Liver (tissue), 8 donors: ENCODE measurements at regions not wholly inside any gene's neighbourhood (a gene's known extent, or its start where the extent isn't known, plus 50 kb on each side); places are given as distances from the start of the nearest gene placed in this dataset.

Experiments
- DNase-seq: peaks from one replicate; pipeline ENCODE4 v3.0.0-alpha.2; 2017; ENCODE audit warnings: low spot score
- H3K27ac ChIP-seq, 2 donors: one replicate each; pipeline ENCODE4 v1.7.0; 2013; ENCODE audit warnings: inconsistent platforms in 2 of 2, low read length in 2 of 2, control low read depth in 1 of 2, low read depth in 1 of 2, mild to moderate bottlenecking in 1 of 2
- H3K27me3 ChIP-seq, 4 donors: one replicate each; pipeline versions ENCODE4 v1.6.1 to v1.7.0; 2013; ENCODE audit warnings: low read length in 3 of 4, inconsistent platforms in 1 of 4, mild to moderate bottlenecking in 1 of 4, moderate library complexity in 1 of 4; ENCODE audit not compliant: control insufficient read depth in 4 of 4, insufficient read depth in 4 of 4
- H3K36me3 ChIP-seq, 4 donors: one replicate each; pipeline versions ENCODE4 v1.6.1 to v1.7.0; 2013; ENCODE audit warnings: low read length in 3 of 4, mild to moderate bottlenecking in 3 of 4, low read depth in 1 of 4, moderate library complexity in 1 of 4; ENCODE audit not compliant: control insufficient read depth in 4 of 4, insufficient read depth in 3 of 4
- H3K4me1 ChIP-seq, 4 donors: one replicate each; pipeline versions ENCODE4 v1.6.1 to v1.7.0; 2013; ENCODE audit warnings: low read length in 3 of 4, mild to moderate bottlenecking in 3 of 4, moderate library complexity in 1 of 4; ENCODE audit not compliant: control insufficient read depth in 4 of 4, insufficient read depth in 4 of 4
- H3K4me3 ChIP-seq, 3 donors: one replicate each; pipeline versions ENCODE4 v1.6.1 to v1.7.0; 2013; ENCODE audit warnings: low read length in 3 of 3, control low read depth in 1 of 3, low read depth in 1 of 3, mild to moderate bottlenecking in 1 of 3
- H3K9ac ChIP-seq, 2 donors: one replicate each; pipeline ENCODE4 v1.7.0; 2013; ENCODE audit warnings: low read length in 2 of 2, mild to moderate bottlenecking in 2 of 2, moderate library complexity in 2 of 2, control low read depth in 1 of 2, low read depth in 1 of 2
- H3K9me3 ChIP-seq, 4 donors: one replicate each; pipeline versions ENCODE4 v1.6.1 to v1.7.0; 2013; ENCODE audit warnings: low read length in 3 of 4; ENCODE audit not compliant: control insufficient read depth in 4 of 4
- ATF3 ChIP-seq: IDR thresholded peaks from 2 replicates; pipeline ENCODE4 v1.6.1; 2016; ENCODE audit warnings: antibody characterized with exemption
- CTCF ChIP-seq: fragments of 150-350 bp; IDR thresholded peaks from 2 replicates; pipeline ENCODE4 v1.5.1; 2017; ENCODE audit warnings: improper control_type of control experiment, low read depth, low read length; ENCODE audit not compliant: missing input control
- EGR1 ChIP-seq, 2 donors: IDR thresholded peaks; 2 replicates each; pipeline ENCODE4 v1.6.1; 2016 to 2018; ENCODE audit warnings: antibody characterized with exemption in 2 of 2, low read depth in 2 of 2
- FOXA1 ChIP-seq: IDR thresholded peaks from 2 replicates; pipeline ENCODE4 v1.6.1; 2016; ENCODE audit warnings: antibody characterized with exemption
- FOXA2 ChIP-seq: IDR thresholded peaks from 2 replicates; pipeline ENCODE4 v1.6.1; 2016; ENCODE audit warnings: antibody characterized with exemption
- GABPA ChIP-seq, 2 donors: IDR thresholded peaks in 1 of 2; conservative IDR thresholded peaks in 1 of 2; 2 replicates each; pipeline ENCODE4 v1.6.1; 2016; ENCODE audit warnings: antibody characterized with exemption in 2 of 2, mild to moderate bottlenecking in 1 of 2, moderate library complexity in 1 of 2
- HNF4A ChIP-seq, 2 donors: conservative IDR thresholded peaks; 2 replicates each; pipeline ENCODE4 v1.6.1; 2016; ENCODE audit warnings: antibody characterized with exemption in 2 of 2, mild to moderate bottlenecking in 2 of 2
- HNF4G ChIP-seq: IDR thresholded peaks from 2 replicates; pipeline ENCODE4 v1.6.1; 2016; ENCODE audit warnings: antibody characterized with exemption
- JUND ChIP-seq, 2 donors: IDR thresholded peaks; 2 replicates each; pipeline ENCODE4 v1.6.1; 2016; ENCODE audit warnings: antibody characterized with exemption in 2 of 2
- MAX ChIP-seq: IDR thresholded peaks from 2 replicates; pipeline ENCODE4 v1.6.1; 2016; ENCODE audit warnings: antibody characterized with exemption
- NR2F2 ChIP-seq: IDR thresholded peaks from 2 replicates; pipeline ENCODE4 v1.6.1; 2016; ENCODE audit warnings: antibody characterized with exemption
- RAD21 ChIP-seq, 2 donors: IDR thresholded peaks; 2 replicates each; pipeline ENCODE4 v1.6.1; 2016; ENCODE audit warnings: antibody characterized with exemption in 2 of 2, mild to moderate bottlenecking in 2 of 2
- REST ChIP-seq: IDR thresholded peaks from 2 replicates; pipeline ENCODE4 v1.6.1; 2016; ENCODE audit warnings: antibody characterized with exemption, mild to moderate bottlenecking
- RXRA ChIP-seq, 2 donors: IDR thresholded peaks; 2 replicates each; pipeline ENCODE4 v1.6.1; 2017 to 2018; ENCODE audit warnings: antibody characterized with exemption in 2 of 2, mild to moderate bottlenecking in 1 of 2
- SP1 ChIP-seq: IDR thresholded peaks from 2 replicates; pipeline ENCODE4 v1.6.1; 2018; ENCODE audit warnings: antibody characterized with exemption, mild to moderate bottlenecking
- TAF1 ChIP-seq: conservative IDR thresholded peaks from 2 replicates; pipeline ENCODE4 v1.6.1; 2016; ENCODE audit warnings: antibody characterized with exemption, mild to moderate bottlenecking
- YY1 ChIP-seq: IDR thresholded peaks from 2 replicates; pipeline ENCODE4 v1.6.1; 2016; ENCODE audit warnings: antibody characterized with exemption, mild to moderate bottlenecking
- ZBTB33 ChIP-seq: IDR thresholded peaks from 2 replicates; pipeline ENCODE4 v1.6.1; 2016; ENCODE audit warnings: antibody characterized with exemption
- WGBS: extraction: QIAGEN DNeasy Blood & Tissue Kit; methylation state at CpG from one replicate; pipeline ENCODE4 v1.1.7; 2013; 5-methylcytosine and 5-hydroxymethylcytosine counted together
- donor health status: healthy.
- donor health status: healthy.
- donor health status: healthy.
- donor health status: healthy.
- donor health status: healthy.

- no peak for TF ChIP-seq CTCF
Measured at GRCh38 chr13:108573455-108573854, 56.0 kb upstream of the MYO16 start (continued).

- no peak overlapping the region for H3K9ac ChIP-seq
- no peak overlapping the region for H3K4me3 ChIP-seq
- no peak overlapping the region for H3K27ac ChIP-seq
- H3K36me3 ChIP-seq = no peaks in the 10 kb centered on the region
- no peak for DNase-seq
- TF ChIP-seq SP1 (no peak), NR2F2 (no peak), EGR1 (IDR thresholded peaks at IDR 0.05; ENCODE audit: low read depth in 2 of 2) (no peak), RXRA (IDR thresholded peaks at IDR 0.05) (no peak), ZBTB33 (no peak), JUND (IDR thresholded peaks at IDR 0.05) (no peak)
- H3K9me3 ChIP-seq = no peaks in the 10 kb centered on the region
- H3K27me3 ChIP-seq = no peaks in the 10 kb centered on the region
- H3K4me1 ChIP-seq = no peaks in the 10 kb centered on the region
Measured at GRCh38 chr13:108574856-108575255, 54.6 kb upstream of the MYO16 start.

GRCh38 chr13:108575430-108575829, 54.0 kb upstream of the MYO16 start:
- 95% methylated on average over 7 of the region's 7 CpGs for WGBS
- no peak overlapping the region for H3K27ac ChIP-seq
- H3K4me3 ChIP-seq = no peak overlapping the region

More at GRCh38 chr13:108575430-108575829, 54.0 kb upstream of the MYO16 start:
- Histone ChIP-seq H3K9ac (no peak overlapping the region), H3K4me1 (no peaks in the 10 kb centered on the region), H3K27me3 (no peaks in the 10 kb centered on the region), H3K36me3 (no peaks in the 10 kb centered on the region), H3K9me3 (no peaks in the 10 kb centered on the region)
- no peak for DNase-seq
- no peak for TF ChIP-seq HNF4A (conservative IDR thresholded peaks at IDR 0.05)
- no peak for TF ChIP-seq REST
- no peak for TF ChIP-seq MAX
- no peak for TF ChIP-seq ATF3
- TF ChIP-seq HNF4G = no peak
- no peak for TF ChIP-seq EGR1 (IDR thresholded peaks at IDR 0.05; ENCODE audit: low read depth in 2 of 2)
- TF ChIP-seq FOXA1 = no peak
- TF ChIP-seq ZBTB33 = no peak
- no peak for TF ChIP-seq CTCF
- TF ChIP-seq GABPA (IDR thresholded peaks at IDR 0.05 in 1 of 2, conservative IDR thresholded peaks at IDR 0.05 in 1 of 2) = no peak
- no peak for TF ChIP-seq RXRA (IDR thresholded peaks at IDR 0.05)
- TF ChIP-seq JUND (IDR thresholded peaks at IDR 0.05) = no peak
- no peak for TF ChIP-seq SP1
- TF ChIP-seq RAD21 (IDR thresholded peaks at IDR 0.05) = no peak
- no peak for TF ChIP-seq TAF1
- no peak for TF ChIP-seq FOXA2
- no peak for TF ChIP-seq YY1
- no peak for TF ChIP-seq NR2F2
